ENCODE measurements at regions not wholly inside any gene's neighbourhood (a gene's known extent, or its start where the extent isn't known, plus 50 kb on each side); places are given as distances from the start of the nearest gene placed in this dataset.
"Not testable (repeated sequence)": the region's sequence is repeated elsewhere in the genome, so short reads cannot be mapped to it uniquely, and the experiment has no call there.

GRCh38 chr5:145050181-145050580 is 785.0 kb downstream of the PRELID2 start:
- Histone ChIP-seq H3K4me3 (no peak overlapping the region), H3K9me3 (no peaks in the 10 kb centered on the region), H3K36me3 (no peaks in the 10 kb centered on the region), H3K27me3 (peaks cover 3% of the 10 kb centered on the region; the same call in 1 of the 2 replicates)
- no peak for DNase-seq

- Histone ChIP-seq H3K9me3 (peaks cover 6% of the 10 kb centered on the region; the same call in 1 of the 2 replicates), H3K27me3 (no peaks in the 10 kb centered on the region; the same call in 1 of the 2 replicates), H3K36me3 (no peaks in the 10 kb centered on the region), H3K4me3 (no peak overlapping the region)
- DNase-seq = no peak
Measured at GRCh38 chr5:145044970-145045369, 790.2 kb downstream of the PRELID2 start.

DNA sequence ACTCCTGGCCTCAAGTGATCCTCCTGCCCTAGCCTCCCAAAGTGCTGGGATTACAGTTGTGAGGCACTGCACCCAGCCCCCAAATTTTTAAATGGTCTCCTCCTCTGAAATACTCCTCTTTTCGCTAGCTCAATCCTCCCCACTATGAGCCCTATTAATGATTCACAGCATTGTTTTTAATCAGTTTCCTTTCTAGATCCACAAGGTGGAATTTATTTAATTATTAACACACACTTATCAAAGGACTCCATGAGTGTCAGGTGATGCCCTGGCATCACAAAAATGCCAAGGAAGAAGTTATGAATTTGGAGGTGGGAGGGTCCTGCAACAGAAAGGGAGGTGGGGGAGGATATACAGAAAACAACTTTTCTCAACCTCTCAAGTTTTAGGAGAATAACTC is 806.5 kb downstream of the PRELID2 start:
- Histone ChIP-seq H3K27me3 (no peaks in the 10 kb centered on the region), H3K4me3 (no peak overlapping the region), H3K36me3 (no peaks in the 10 kb centered on the region), H3K9me3 (no peaks in the 10 kb centered on the region)
- DNase-seq = no peak

DNA sequence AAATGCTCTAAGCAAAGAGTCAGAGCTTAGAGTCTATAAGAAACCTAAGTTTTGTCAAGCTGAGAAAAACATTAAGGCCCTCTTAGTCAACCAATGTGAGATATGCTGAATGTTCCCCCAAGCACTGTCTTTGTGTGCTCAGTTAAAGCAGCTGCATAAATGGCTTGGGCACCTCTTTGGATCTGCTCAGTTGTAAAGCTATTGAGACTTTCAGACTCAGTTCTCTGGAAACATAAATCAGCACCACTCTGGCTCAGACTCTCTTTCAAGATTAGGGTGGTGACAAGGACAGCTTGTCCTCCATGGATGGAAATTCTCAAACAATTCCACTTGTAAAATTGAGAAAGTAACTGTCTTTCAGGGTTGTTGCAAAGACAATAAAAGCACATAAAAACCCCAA is 807.9 kb downstream of the PRELID2 start:
- Histone ChIP-seq H3K36me3 (no peaks in the 10 kb centered on the region), H3K4me3 (no peak overlapping the region), H3K27me3 (no peaks in the 10 kb centered on the region), H3K9me3 (no peaks in the 10 kb centered on the region)
- DNase-seq = no peak

DNA sequence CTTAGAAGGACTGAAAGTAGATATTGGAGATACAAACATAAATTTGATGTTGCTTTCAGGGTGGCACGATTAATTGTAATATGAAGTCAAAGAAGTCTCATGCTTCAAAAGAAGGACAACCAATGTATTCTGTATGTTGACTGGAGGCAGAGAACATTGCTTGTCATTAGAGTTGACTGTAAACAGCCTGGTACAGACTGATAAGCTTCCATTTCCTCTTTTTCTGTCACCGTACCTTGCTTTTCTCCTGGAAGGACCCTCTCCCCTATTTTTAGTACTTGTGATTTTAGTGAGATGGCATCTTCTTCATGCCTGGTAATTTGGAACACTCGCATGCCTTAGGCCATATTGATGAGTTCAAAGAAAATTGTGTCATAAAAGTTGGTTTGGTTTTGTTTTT is 809.4 kb downstream of the PRELID2 start:
- Histone ChIP-seq H3K36me3 (no peaks in the 10 kb centered on the region), H3K9me3 (no peaks in the 10 kb centered on the region), H3K27me3 (no peaks in the 10 kb centered on the region), H3K4me3 (no peak overlapping the region)
- no peak for DNase-seq

DNA sequence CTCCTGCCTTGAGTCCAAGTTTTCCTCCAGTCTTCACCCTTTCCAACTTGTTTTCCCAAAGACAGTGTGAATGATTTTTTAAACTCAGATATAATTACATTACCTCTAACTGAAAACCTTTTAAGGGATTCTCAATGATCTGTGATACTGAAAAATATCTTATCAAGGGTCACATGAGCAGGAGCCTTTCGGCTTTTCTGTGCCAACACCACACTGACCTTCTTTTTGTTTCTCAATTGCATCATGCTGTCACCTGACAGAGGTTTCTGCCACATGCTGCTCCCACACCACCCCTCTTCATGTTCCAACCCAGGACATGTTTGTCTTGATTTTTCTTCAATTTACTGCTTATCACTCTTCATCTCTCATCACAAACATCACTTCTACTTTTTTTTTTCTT is 820.0 kb downstream of the PRELID2 start:
- Histone ChIP-seq H3K36me3 (no peaks in the 10 kb centered on the region), H3K27me3 (no peaks in the 10 kb centered on the region), H3K9me3 (no peaks in the 10 kb centered on the region), H3K4me3 (no peak overlapping the region)
- DNase-seq = no peak

DNA sequence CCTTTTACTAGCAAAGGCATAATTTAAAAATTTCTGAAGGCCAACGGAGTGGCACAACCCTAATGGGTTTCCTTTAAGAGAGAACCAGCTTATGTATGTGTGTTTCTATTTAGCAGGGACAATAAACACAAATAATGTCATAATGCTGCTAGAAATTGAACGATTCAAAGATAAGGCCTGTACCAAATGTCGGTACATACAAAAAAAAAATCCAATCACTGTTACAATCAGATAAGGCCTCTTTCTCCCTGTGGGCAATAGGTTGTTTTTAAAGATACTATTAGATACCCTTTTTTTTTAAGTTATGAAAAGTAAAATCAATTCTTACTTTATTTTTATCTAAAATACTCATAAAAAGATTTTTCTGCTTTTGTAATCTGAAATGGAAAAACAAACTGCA is 821.0 kb downstream of the PRELID2 start:
- DNase-seq = no peak
- no peaks in the 10 kb centered on the region for H3K9me3 ChIP-seq
- no peaks in the 10 kb centered on the region for H3K36me3 ChIP-seq
- H3K4me3 ChIP-seq = no peak overlapping the region
- no peaks in the 10 kb centered on the region for H3K27me3 ChIP-seq

- H3K4me3 ChIP-seq = no peak overlapping the region
- H3K27me3 ChIP-seq = no peaks in the 10 kb centered on the region
- DNase-seq = no peak
- H3K9me3 ChIP-seq = no peaks in the 10 kb centered on the region
- no peaks in the 10 kb centered on the region for H3K36me3 ChIP-seq
Measured at GRCh38 chr5:145010834-145011233, 824.3 kb downstream of the PRELID2 start.

DNA sequence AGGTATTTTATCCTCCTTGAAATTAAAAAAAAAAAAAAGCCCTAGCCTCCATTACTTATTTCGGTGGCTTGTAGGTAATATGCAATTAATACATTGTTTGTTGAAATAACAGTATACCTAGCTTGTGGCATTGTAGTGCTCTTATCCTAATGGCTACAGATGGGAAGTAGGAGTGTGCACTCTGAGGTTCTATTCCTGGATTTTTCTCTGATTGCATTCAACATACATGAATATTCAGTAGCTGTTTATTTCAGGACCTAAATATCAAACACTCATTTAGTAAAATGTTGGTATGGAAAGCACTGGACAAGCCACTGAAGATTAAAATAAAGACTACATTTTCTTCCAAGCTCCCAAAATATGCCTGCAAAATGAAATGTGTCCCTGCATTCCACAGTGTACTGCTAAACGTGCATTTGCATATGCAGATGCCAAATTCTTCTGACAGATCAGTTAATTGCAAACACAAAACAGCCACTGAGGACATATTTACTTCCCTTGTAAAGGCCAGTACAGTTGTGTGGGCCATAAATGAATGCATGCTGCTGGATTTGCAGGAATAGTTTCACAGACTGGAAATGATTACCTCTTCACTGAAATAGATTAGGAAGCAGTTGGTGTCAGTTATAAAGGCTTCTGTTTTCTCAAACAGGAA is 826.1 kb downstream of the PRELID2 start:
- no peak for DNase-seq
- Histone ChIP-seq H3K4me3 (no peak overlapping the region), H3K9me3 (no peaks in the 10 kb centered on the region), H3K36me3 (no peaks in the 10 kb centered on the region), H3K27me3 (no peaks in the 10 kb centered on the region)

- H3K36me3 ChIP-seq, DNase-seq, H3K9me3 ChIP-seq, H3K27me3 ChIP-seq, H3K4me3 ChIP-seq: not testable (repeated sequence)
Measured at GRCh38 chr5:144994356-144994755, 823.7 kb downstream of the KCTD16 start.

GRCh38 chr5:144983101-144983500 is 812.4 kb downstream of the KCTD16 start:
- Histone ChIP-seq H3K27me3 (no peaks in the 10 kb centered on the region), H3K36me3 (no peaks in the 10 kb centered on the region), H3K9me3 (no peaks in the 10 kb centered on the region), H3K4me3 (no peak overlapping the region)
- DNase-seq = no peak

DNA sequence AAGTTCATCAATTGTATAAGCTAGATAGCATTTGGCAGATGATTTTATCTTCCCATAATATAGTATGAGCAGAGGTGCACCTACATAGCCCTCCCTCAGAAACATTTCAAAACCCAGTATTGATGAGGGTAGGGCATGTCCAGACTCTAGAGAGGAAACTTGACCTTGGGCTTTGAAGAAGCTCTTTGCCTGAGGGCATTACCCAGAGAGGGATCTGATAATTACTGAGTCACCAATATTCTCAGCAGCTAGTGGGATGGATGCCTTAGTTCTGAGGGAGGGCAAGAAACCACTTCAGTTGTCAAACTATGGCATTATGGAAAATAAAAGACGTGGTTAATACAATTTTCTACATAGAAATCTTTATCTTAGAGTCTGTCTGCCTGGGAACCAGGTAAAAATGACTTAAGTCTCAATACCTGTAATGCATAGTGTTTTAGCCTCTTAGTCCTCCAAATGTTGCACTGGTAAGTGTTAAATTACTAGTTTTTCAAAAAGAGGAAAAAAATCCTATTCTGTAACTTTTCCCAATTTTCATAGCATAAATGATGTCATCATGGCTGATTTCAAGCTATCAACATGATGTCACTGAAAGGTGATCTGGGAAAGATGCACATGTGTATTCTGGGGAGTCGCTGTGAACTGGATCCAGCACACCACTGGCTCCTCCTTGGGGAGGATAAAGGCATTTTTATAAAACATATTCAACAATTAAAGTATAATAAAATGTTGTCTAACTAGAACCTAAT is 809.0 kb downstream of the KCTD16 start:
- H3K36me3 ChIP-seq = no peaks in the 10 kb centered on the region
- no peak for DNase-seq
- H3K9me3 ChIP-seq = no peaks in the 10 kb centered on the region
- H3K27me3 ChIP-seq = no peaks in the 10 kb centered on the region
- H3K4me3 ChIP-seq = no peak overlapping the region

DNA sequence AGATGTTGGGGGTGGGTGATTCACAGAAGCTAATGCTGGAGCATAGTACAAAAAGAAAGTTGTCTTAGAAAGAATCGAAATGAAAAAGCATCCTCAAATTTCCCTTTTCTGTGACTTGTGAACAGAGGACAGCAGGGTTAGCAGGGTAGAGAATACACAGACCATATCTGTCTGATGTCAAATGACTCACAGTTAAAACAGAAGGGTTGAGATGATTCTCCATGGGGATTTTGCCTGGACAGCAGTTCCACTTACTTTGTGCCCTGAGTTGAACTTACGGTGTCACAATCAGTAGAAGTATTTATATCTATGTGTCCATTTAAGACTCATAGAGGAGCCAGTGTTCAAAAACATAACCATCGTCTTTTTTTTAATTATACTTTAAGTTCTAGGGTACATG is 801.6 kb downstream of the KCTD16 start:
- H3K4me3 ChIP-seq = no peak overlapping the region
- no peaks in the 10 kb centered on the region; the same call in 1 of the 2 replicates for H3K27me3 ChIP-seq
- H3K36me3 ChIP-seq = no peaks in the 10 kb centered on the region
- peaks cover 2% of the 10 kb centered on the region; the same call in 1 of the 2 replicates for H3K9me3 ChIP-seq
- no peak for DNase-seq

DNA sequence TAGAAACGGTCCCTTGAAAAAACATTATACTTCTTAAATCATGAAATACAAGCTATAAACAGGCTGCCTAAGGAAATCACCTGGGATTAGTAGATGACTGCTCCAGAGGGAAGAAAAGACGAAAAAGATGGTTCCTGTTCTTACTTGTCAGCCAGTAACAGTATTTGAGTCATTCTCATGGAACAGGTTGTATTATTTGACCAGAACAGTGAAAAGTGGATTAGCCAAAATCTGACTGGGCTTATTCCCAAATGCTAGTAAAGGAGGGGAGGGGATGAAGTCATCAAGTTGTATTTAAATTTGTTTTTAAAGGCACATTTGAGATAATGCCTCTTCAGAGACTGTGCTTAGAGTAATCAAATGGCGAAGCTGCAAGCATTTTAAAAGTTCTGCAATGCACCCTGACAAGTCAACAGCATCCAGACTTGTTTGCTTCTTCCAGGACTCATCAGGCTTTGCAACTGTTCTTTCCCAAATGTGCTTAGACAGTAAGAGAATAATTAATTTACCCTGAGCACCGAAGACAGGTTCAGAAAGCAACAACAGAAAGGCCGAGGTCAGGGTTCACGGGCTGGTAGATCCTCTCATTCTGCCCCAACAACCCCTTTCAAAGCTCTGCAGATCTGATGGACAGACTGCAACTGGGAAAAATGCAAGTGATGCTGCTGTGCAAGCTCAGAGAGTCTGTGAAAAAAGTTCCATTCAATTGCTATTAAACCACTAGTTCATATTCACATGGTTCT is 800.6 kb downstream of the KCTD16 start:
- Histone ChIP-seq H3K9me3 (peaks cover 2% of the 10 kb centered on the region; the same call in 1 of the 2 replicates), H3K27me3 (no peaks in the 10 kb centered on the region; the same call in 1 of the 2 replicates), H3K36me3 (no peaks in the 10 kb centered on the region), H3K4me3 (no peak overlapping the region)
- no peak for DNase-seq

GRCh38 chr5:144960296-144960695 is 789.6 kb downstream of the KCTD16 start:
- H3K36me3 ChIP-seq = no peaks in the 10 kb centered on the region
- H3K9me3 ChIP-seq = no peaks in the 10 kb centered on the region
- no peak overlapping the region for H3K4me3 ChIP-seq
- H3K27me3 ChIP-seq = no peaks in the 10 kb centered on the region
- DNase-seq = no peak

GRCh38 chr5:144958002-144958401 is 787.3 kb downstream of the KCTD16 start:
- Histone ChIP-seq H3K4me3 (no peak overlapping the region), H3K27me3 (no peaks in the 10 kb centered on the region), H3K36me3 (no peaks in the 10 kb centered on the region), H3K9me3 (no peaks in the 10 kb centered on the region)
- DNase-seq = no peak

- H3K27me3 ChIP-seq = no peaks in the 10 kb centered on the region; the same call in 1 of the 2 replicates
- no peak for DNase-seq
- H3K4me3 ChIP-seq = no peak overlapping the region
- no peaks in the 10 kb centered on the region for H3K36me3 ChIP-seq
- no peaks in the 10 kb centered on the region for H3K9me3 ChIP-seq
Measured at GRCh38 chr5:144950996-144951395, 780.3 kb downstream of the KCTD16 start.

All from MG63 (cell line).